HG03520 (cell line): ENCODE measurements at regions not wholly inside any gene's neighbourhood (a gene's known extent, or its start where the extent isn't known, plus 50 kb on each side); places are given as distances from the start of the nearest gene placed in this dataset.

ENCODE experiments used
- ATAC-seq: cut with Tn5 transposase; IDR thresholded peaks from one replicate; pipeline ENCODE4 v1.9.1; 2021; ENCODE audit warnings: mild to moderate bottlenecking, moderate library complexity; ENCODE audit not compliant: unreplicated experiment

GRCh38 chr13:70203661-70204229 is 95.5 kb upstream of the KLHL1 start:
- ATAC-seq = no peak

DNA sequence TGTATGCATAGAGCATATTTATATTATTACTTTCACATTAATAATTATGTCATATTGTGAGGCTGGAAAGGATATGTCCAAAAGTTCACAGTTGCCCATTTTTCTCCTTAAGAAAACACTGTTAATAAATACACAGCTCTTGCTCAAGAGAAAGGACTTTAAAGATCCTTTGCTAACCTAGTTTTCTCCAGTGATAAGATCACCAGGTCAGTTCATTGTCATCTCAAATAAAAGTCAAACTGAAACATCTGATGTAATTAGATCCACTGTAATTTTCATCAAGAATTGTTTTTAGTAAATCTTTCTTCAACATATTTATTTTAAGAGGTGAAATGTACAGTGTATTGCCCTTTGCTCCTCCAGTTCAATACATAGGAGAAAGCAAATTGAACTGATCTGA is 82.8 kb upstream of the KLHL1 start:
- ATAC-seq = no peak

DNA sequence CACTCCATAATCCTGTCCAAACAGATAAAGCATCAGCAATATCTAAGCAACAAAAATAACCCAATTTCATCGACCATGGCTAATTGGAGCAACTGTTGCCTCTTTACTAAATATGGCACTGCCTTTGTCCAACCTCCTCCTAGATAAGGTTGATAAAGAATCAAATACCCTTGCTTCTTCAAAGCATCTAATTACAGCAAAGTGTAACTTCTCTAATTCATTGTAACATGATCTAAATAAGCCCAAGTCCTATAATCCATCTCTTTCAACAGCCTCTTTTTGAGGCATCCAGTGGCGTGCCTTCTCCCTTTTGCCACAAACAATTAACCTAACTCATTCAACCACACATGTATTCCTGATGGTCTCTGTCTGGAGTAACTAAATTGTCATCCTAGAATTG is 81.7 kb upstream of the KLHL1 start:
- no peak for ATAC-seq

GRCh38 chr13:70188567-70188966 is 80.3 kb upstream of the KLHL1 start:
- no peak for ATAC-seq

DNA sequence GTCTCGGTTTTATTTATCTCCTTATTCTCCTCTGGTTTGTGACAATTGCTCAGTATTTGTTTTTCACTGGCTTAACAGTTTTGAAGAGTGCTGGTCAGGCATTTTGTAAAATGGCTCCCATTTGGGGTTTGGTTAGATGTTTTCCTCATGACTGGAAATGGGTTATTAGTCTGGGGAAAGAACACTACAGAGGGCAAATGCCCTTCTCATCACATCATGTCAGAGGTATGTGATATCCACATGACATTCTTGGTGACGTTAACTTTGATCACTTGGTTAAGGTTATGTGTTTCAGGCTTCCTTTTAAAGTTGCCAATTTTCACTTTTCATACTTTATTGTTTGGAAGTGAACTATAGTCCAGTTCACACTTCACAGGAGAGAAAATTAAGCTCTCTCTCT is 74.8 kb upstream of the KLHL1 start:
- no peak for ATAC-seq
